ENCODE measurements at regions not wholly inside any gene's neighbourhood (a gene's known extent, or its start where the extent isn't known, plus 50 kb on each side); places are given as distances from the start of the nearest gene placed in this dataset.

GRCh38 chr20:57851025-57851682, 141.3 kb upstream of the PMEPA1 start:
- TF ChIP-seq CTCF (conservative IDR thresholded peaks at IDR 0.05; ENCODE audit: low read depth in 2 of 2) (no peak), EZH2 (IDR thresholded peaks at IDR 0.05; ENCODE audit: low read depth, unreplicated experiment) (no peak), REST (IDR thresholded peaks at IDR 0.05; ENCODE audit: unreplicated experiment) (no peak), STAT1 (IDR thresholded peaks at IDR 0.05; ENCODE audit: unreplicated experiment) (no peak), CREB1 (CRISPR knock-in tag; IDR thresholded peaks at IDR 0.05; ENCODE audit: low read depth) (no peak), ZNF114 (CRISPR knock-in tag; IDR thresholded peaks at IDR 0.05) (no peak), POLR2AphosphoS5 (IDR thresholded peaks at IDR 0.05; ENCODE audit: low read depth) (no peak), ETS1 (IDR thresholded peaks at IDR 0.05) (no peak)
